Aorta (tissue), 5 donors: ENCODE measurements at regions not wholly inside any gene's neighbourhood (a gene's known extent, or its start where the extent isn't known, plus 50 kb on each side); places are given as distances from the start of the nearest gene placed in this dataset.

ENCODE experiments used
- ATAC-seq: fragments of 200-7000 bp; cut with Tn5 transposase; one replicate; pipeline ENCODE4 v1.9.1; 2022; ENCODE audit warnings: moderate library complexity; ENCODE audit not compliant: low FRiP score
- DNase-seq, 2 donors: peaks; one replicate each; pipeline ENCODE4 v3.0.0-alpha.2; 2020
- H3K27ac ChIP-seq, 2 donors: one replicate each; pipeline ENCODE4 v1.5.1; 2013; ENCODE audit warnings: low read length in 2 of 2, mild to moderate bottlenecking in 2 of 2, moderate library complexity in 2 of 2, control low read depth in 1 of 2, inconsistent platforms in 1 of 2, low read depth in 1 of 2
- H3K27me3 ChIP-seq, 2 donors: one replicate each; pipeline ENCODE4 v1.6.1; 2013; ENCODE audit warnings: control low read depth in 1 of 2, low read length in 1 of 2, mild to moderate bottlenecking in 1 of 2, moderate library complexity in 1 of 2; ENCODE audit not compliant: insufficient read depth in 2 of 2, control insufficient read depth in 1 of 2
- H3K36me3 ChIP-seq, 2 donors: one replicate each; pipeline ENCODE4 v1.6.1; 2013; ENCODE audit warnings: control low read depth in 1 of 2, low read length in 1 of 2, mild to moderate bottlenecking in 1 of 2; ENCODE audit not compliant: insufficient read depth in 2 of 2, control insufficient read depth in 1 of 2
- H3K4me1 ChIP-seq, 2 donors: one replicate each; pipeline ENCODE4 v1.6.1; 2013; ENCODE audit warnings: low read length in 2 of 2, control low read depth in 1 of 2, mild to moderate bottlenecking in 1 of 2, moderate library complexity in 1 of 2; ENCODE audit not compliant: insufficient read depth in 2 of 2, control insufficient read depth in 1 of 2
- H3K4me3 ChIP-seq, 2 donors: one replicate each; pipeline ENCODE4 v1.5.1; 2013; ENCODE audit warnings: low read length in 2 of 2, control low read depth in 1 of 2, mild to moderate bottlenecking in 1 of 2
- H3K9me3 ChIP-seq: one replicate; pipeline ENCODE4 v1.6.1; 2013; ENCODE audit warnings: mild to moderate bottlenecking, low read length; ENCODE audit not compliant: control insufficient read depth
- WGBS, 2 donors: extraction: QIAGEN DNeasy Blood & Tissue Kit; methylation state at CpG; one replicate each; pipeline ENCODE4 v1.1.7; 2013; 5-methylcytosine and 5-hydroxymethylcytosine counted together
- intact Hi-C, 2 donors: fragments of 100-400 bp; cut with DNase I; formaldehyde crosslinking; loops; one replicate each; pipeline versions ENCODE4 v1.14.2 to v1.15.0; 2022
- donor health status: healthy with polysubstance abuse.
- donor health status: Bipolar disorder and iron deficiency.
- donor health status: DM: no; HTN: no; CAD: no.
- donor health status: DM: no; HTN: no; CAD: no.
- donor health status: DM: yes; HTN: yes; CAD: no.

DNA sequence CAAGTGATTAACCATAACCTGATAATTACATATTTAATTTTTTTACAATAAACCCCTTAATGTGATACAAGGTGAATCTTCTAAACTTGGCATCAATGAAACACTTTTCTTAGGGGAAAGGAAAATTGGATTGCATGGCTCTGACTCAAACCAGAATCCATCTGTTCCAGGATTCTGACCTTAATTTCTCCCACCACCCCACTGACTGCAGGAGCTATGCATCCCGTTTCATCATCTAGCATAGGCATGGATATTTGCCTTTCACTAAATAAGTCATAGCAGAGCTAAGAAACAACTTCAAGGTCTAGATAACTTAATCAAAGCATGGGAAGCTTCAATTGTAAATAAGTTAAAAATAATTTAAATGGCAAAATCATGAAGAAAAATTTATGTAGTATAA, 156.3 kb downstream of the BTC start:
- no peak for ATAC-seq
- peaks cover 2% of the 10 kb centered on the region in 2 donors for H3K4me1 ChIP-seq
- intact Hi-C loops: no loop called here
- H3K4me3 ChIP-seq: no peak overlapping the region
- no peak for DNase-seq
- H3K9me3 ChIP-seq: no peaks in the 10 kb centered on the region
- 91 to 93% methylated on average over 1 of the region's 1 CpG for WGBS, 2 donors
- H3K27ac ChIP-seq: no peak overlapping the region
- H3K36me3 ChIP-seq: no peaks in the 10 kb centered on the region
- H3K27me3 ChIP-seq: no peaks in the 10 kb centered on the region

- ATAC-seq: no peak
- intact Hi-C loops: no loop called here
These were observed 155.6 kb downstream of the BTC start for GRCh38 chr4:74638689-74639088.

GRCh38 chr4:74640111-74640903, 154.0 kb downstream of the BTC start:
- Histone ChIP-seq H3K9me3 (no peaks in the 10 kb centered on the region), H3K36me3 (no peaks in the 10 kb centered on the region), H3K4me3 (no peak overlapping the region), H3K27ac (no peak overlapping the region), H3K27me3 (no peaks in the 10 kb centered on the region), H3K4me1 (peaks cover 2% of the 10 kb centered on the region in 2 donors)
- 19 to 20% methylated on average over 4 of the region's 4 CpGs for WGBS, 2 donors
- ATAC-seq: peak; percentile 38
- DNase-seq: no peak
- intact Hi-C loops: no loop called here

More at GRCh38 chr4:74638689-74639088, 155.6 kb downstream of the BTC start:
- Histone ChIP-seq H3K27ac (no peak overlapping the region), H3K4me3 (no peak overlapping the region), H3K36me3 (no peaks in the 10 kb centered on the region), H3K9me3 (no peaks in the 10 kb centered on the region), H3K4me1 (peaks cover 2% of the 10 kb centered on the region in 2 donors), H3K27me3 (no peaks in the 10 kb centered on the region)
- no peak for DNase-seq
- 62 to 75% methylated on average over 3 of the region's 3 CpGs for WGBS, 2 donors

GRCh38 chr4:74642006-74642405, 152.3 kb downstream of the BTC start:
- Histone ChIP-seq H3K36me3 (no peaks in the 10 kb centered on the region), H3K27ac (no peak overlapping the region), H3K9me3 (no peaks in the 10 kb centered on the region), H3K4me1 (peaks cover 2% of the 10 kb centered on the region in 2 donors), H3K4me3 (no peak overlapping the region), H3K27me3 (no peaks in the 10 kb centered on the region)
- intact Hi-C loops: no loop called here
- no peak for ATAC-seq
- no peak for DNase-seq
- 52 to 54% methylated on average over 1 of the region's 1 CpG for WGBS, 2 donors

DNA sequence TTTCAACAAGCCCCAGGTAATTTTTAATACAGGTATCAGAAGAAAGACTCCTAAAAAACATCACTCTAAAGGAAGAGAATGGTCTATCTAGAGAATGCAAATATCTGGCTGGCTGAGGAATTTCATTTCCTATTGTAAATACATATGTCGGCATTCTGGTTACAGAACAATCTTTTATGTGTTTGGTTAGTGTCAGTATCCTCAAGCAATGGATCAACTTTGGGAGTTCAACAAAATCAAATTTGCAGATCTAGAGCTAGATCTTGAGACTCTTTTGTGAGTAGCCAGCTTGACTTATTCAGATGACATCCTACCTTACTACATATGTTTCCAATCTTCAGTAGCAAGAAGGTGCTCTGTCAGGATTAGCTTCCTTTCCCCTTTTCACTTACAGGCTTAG, 145.1 kb downstream of the BTC start:
- intact Hi-C loops: no loop called here

GRCh38 chr4:74651198-74651597, 143.1 kb downstream of the BTC start:
- H3K4me3 ChIP-seq: no peak overlapping the region
- no peak overlapping the region for H3K27ac ChIP-seq
- H3K27me3 ChIP-seq: no peaks in the 10 kb centered on the region
- no peaks in the 10 kb centered on the region for H3K4me1 ChIP-seq
- H3K36me3 ChIP-seq: no peaks in the 10 kb centered on the region
- no peaks in the 10 kb centered on the region for H3K9me3 ChIP-seq
- ATAC-seq: no peak
- no peak for DNase-seq
- intact Hi-C loops: no loop called here

More for the DNA sequence above, 145.1 kb downstream of the BTC start:
- no peaks in the 10 kb centered on the region for H3K4me1 ChIP-seq
- ATAC-seq (no peak), DNase-seq (no peak)
- no peaks in the 10 kb centered on the region for H3K9me3 ChIP-seq
- WGBS, 2 donors: 71 to 86% methylated on average over 1 of the region's 1 CpG
- H3K27ac ChIP-seq: no peak overlapping the region
- no peaks in the 10 kb centered on the region for H3K27me3 ChIP-seq
- no peaks in the 10 kb centered on the region for H3K36me3 ChIP-seq
- no peak overlapping the region for H3K4me3 ChIP-seq

- WGBS, 2 donors: 68 to 69% methylated on average over 7 of the region's 7 CpGs
- H3K27me3 ChIP-seq: no peaks in the 10 kb centered on the region
- H3K27ac ChIP-seq: no peak overlapping the region
- no peaks in the 10 kb centered on the region for H3K36me3 ChIP-seq
- ATAC-seq (no peak), DNase-seq (no peak)
- no peaks in the 10 kb centered on the region for H3K9me3 ChIP-seq
- no peaks in the 10 kb centered on the region for H3K4me1 ChIP-seq
- intact Hi-C loops: no loop called here
- H3K4me3 ChIP-seq: no peak overlapping the region
These were observed 140.7 kb downstream of the BTC start for GRCh38 chr4:74653331-74654229.

GRCh38 chr4:74654230-74654681, 140.1 kb downstream of the BTC start:
- Histone ChIP-seq H3K9me3 (no peaks in the 10 kb centered on the region), H3K4me3 (no peak overlapping the region), H3K36me3 (no peaks in the 10 kb centered on the region), H3K27ac (no peak overlapping the region), H3K4me1 (no peaks in the 10 kb centered on the region), H3K27me3 (no peaks in the 10 kb centered on the region)
- 82 to 85% methylated on average over 8 of the region's 8 CpGs for WGBS, 2 donors
- DNase-seq: no peak
- intact Hi-C loops: no loop called here
- ATAC-seq: no peak
